ENCODE measurements at regions not wholly inside any gene's neighbourhood (a gene's known extent, or its start where the extent isn't known, plus 50 kb on each side); places are given as distances from the start of the nearest gene placed in this dataset.
"Not testable (repeated sequence)": the region's sequence is repeated elsewhere in the genome, so short reads cannot be mapped to it uniquely, and the experiment has no call there.

DNA sequence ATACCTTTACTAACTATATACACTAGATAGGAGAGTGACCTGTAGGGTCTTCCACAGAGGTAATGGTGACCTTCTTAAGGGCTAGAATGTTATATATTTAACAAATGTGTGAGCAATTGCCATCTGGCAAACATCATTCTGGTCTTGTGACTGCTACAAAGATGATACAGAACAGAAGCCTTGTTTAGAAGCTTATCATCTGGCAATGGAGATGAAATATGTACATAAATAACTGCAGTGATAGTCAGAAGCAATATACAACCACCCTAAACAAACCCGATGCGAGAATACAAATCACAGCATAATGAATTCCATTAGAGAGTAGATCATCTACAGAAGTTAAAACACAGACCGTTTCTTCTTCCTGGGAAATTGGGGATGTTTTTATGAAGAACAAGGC, 952.7 kb upstream of the SLIT2 start:
- no peak for DNase-seq

GRCh38 chr4:19293781-19294180, 957.9 kb upstream of the SLIT2 start:
- DNase-seq = no peak

DNA sequence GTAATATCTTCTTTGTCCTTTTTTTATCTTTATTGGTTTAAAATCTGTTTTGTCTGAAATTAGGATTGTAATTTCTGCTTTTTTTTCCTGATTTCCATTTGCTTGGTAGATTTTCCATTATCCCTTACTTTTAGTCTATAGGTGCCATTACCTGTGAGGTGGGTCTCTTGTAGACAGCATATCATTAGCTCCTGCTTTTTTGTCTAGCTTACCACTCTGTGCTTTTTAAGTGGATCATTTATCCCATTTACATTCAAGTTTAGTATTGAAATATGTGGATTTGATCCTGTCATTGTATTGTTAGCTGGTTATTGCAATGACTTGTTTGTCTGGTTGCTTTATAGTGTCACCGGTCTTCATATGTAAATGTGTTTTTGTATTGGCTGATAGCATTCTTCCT, 958.6 kb upstream of the SLIT2 start:
- no peak for DNase-seq

DNA sequence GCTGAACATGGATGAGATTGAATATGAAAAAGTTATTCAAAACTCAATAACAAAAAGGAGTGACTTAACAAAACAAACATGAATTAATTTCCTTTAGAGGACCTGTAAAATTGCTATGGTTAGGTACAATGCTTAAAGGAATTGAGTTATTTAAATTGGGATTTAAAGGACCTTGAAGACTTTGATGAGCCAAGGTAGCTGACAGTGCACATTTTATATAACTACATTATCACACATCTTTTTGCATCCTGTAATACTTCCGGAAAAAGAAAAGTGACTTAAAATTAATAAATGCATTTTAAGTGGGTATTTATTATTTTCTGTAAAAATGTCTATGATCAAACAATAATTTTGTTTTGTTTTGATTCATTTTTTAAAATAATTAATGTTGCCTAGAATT, 964.8 kb upstream of the SLIT2 start:
- DNase-seq = no peak

GRCh38 chr4:19285146-19285545, 966.6 kb upstream of the SLIT2 start:
- no peak for DNase-seq

DNA sequence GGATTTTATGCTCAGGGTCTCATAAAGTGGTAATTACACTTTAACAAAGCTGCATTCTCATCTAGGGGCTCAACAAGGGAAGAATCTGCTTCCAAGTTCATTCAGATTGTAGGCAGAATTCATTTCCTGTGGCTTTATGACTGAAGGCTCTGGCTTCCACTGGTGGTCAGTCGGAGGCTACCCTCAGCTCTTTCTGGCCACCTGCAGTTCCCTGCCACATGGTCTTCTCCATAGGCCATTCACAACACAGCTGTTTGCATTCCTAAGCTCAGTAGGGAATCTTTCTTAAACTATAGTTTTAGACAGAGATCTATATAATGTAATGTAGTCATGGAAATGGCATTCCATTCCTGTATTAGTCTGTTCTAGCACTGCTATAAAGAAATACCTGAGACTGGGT, 973.0 kb upstream of the SLIT2 start:
- DNase-seq = no peak

- DNase-seq = no peak
Observed at GRCh38 chr4:19266566-19266965, 985.1 kb upstream of the SLIT2 start.

GRCh38 chr4:19262467-19262866, 989.2 kb upstream of the SLIT2 start:
- DNase-seq = no peak

DNA sequence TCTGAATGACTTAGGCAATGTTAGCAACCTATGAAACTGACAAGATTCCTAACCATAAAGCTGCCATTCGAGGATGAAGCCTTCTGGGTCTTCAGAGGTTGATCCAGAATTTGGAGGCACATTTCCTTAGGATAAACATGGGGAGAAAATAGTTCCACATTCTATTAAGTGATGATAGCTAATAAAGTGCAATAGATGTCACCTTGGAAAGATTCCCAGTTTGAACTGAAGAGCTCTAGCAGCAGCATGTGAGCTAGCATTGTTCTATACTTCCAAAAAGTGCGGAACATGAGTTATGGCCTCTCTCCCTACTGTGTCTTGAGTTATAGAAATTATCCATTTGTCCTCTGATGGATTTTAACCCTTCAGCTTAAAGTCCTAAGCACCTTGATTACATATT, 991.4 kb upstream of the SLIT2 start:
- no peak for DNase-seq

GRCh38 chr4:19259920-19260319, 991.8 kb upstream of the SLIT2 start:
- no peak for DNase-seq

DNA sequence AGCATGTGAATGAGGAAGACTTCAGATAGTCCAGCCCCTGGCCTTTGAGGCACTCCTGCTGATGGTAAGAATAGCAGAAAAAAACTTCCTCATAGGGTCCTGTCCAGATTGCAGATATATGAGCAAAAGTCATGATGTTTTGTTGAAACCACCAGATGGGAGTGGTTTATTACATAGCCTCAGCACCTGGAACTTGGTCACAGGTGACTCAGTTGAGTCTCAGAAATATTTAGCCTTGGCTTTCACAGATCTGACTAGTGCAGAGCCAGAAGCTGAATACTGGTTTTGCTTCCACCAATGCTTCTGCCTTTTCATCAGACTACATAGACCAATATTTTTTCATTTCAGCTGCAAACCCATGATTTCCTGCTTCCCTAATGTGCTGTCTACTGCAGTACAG, 994.9 kb upstream of the SLIT2 start:
- DNase-seq = no peak

GRCh38 chr4:19254486-19254885, 997.2 kb upstream of the SLIT2 start:
- no peak for DNase-seq

GRCh38 chr4:19248023-19248422, 1003.7 kb upstream of the SLIT2 start:
- no peak for DNase-seq

- no peak for DNase-seq
Observed at GRCh38 chr4:19241895-19242294, 1009.8 kb upstream of the SLIT2 start.

DNA sequence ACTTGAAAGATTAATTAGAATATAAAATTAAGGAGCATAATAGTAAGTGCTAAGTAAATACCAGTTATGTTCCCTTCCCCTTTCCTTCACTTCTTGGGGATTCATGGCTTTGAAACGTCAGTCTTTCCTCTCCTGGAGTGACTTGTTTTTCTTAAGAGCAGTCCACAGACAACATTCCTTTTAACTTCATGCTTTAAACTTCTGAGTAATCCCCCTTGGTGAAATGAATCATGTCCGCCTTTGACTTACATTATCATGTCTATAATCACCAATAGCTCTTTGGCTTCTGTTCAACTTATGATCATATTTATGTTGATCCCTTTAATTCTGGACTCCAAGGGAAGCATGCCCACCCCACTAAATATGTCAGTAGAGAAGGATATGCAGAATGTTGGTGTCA, 1012.1 kb upstream of the SLIT2 start:
- no peak for DNase-seq

GRCh38 chr4:19236473-19236872, 1015.2 kb upstream of the SLIT2 start:
- DNase-seq = no peak

- no peak for DNase-seq
Observed at GRCh38 chr4:19230906-19231545, 1020.7 kb upstream of the SLIT2 start.

DNA sequence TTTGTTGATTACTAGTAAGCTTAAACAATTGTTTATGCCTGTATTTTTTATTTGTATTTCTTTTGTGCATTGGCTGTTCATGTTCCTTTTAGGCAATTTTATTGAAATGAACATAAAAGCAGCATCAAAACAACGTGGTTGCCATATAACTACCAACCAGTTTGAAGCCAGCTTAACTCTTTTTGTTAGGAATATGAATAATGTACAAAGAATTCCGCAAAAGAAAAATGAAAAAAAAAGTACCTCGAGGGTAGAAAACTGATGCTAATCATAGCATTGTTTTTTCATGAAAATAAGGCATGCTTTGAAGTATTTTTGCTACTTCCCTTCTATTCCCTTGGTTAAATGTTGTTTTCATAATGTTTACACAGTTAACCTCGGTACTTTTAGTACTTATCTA, 1024.0 kb upstream of the SLIT2 start:
- no peak for DNase-seq

- no peak for DNase-seq
Observed at GRCh38 chr4:19224820-19225219, 1026.9 kb upstream of the SLIT2 start.

GRCh38 chr4:19216476-19216875, 1035.2 kb upstream of the SLIT2 start:
- no peak for DNase-seq

GRCh38 chr4:19214591-19215186, 1037.0 kb upstream of the SLIT2 start:
- no peak for DNase-seq

GRCh38 chr4:19213388-19213787, 1038.3 kb upstream of the SLIT2 start:
- DNase-seq = no peak

GRCh38 chr4:19205853-19206252, 1045.9 kb upstream of the SLIT2 start:
- no peak for DNase-seq

DNA sequence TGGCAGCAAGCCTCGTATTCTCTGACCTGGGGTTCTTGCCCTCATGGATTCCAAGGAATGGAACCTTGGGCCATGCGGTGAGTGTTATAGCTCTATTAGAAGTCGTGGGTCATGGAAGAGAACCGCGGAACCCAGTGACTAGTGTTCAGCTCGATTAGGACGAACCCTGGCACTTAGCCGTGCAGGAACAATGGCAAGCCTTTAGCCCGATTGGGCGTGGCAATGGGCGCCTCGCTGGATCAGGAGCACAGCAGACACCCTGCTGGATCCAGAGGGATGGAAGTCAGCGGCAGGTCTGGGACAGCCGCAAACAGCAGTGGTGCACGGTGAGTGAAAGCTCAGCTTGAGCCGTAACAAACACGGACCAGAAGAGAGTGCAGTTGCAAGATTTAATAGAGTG, 1053.9 kb upstream of the SLIT2 start:
- DNase-seq = not testable (repeated sequence)

DNA sequence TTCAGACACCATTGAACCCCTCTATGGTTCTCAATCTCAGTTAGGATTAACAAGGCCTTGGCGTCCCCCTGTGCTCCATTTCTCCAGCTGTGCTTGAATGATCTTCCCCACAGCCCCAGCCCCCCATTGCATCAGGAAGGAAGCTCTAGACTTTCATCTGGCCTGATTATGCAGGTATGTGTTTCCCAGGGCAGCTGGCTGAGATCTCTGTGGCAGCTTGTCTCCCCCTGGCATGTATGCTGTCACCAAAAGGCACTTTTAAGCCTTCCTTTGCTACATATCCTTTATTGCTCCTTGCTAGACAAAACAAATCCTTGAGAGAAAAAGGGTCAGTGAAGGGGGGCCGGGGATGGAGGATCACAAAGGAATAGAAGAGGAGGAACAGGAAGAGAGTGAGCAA, 1056.0 kb upstream of the SLIT2 start:
- no peak for DNase-seq
